Vagina (tissue), 2 donors: ENCODE measurements at regions not wholly inside any gene's neighbourhood (a gene's known extent, or its start where the extent isn't known, plus 50 kb on each side); places are given as distances from the start of the nearest gene placed in this dataset.
A peak's percentile ranks its signal among the peaks of the same experiment; 100 is the strongest.

ENCODE experiments used
- DNase-seq, 2 donors: peaks; one replicate each; pipeline ENCODE4 v3.0.0-alpha.2; 2017; ENCODE audit errors: extremely low spot score in 2 of 2
- H3K27ac ChIP-seq: fragments of 200-600 bp; sonication (generic); one replicate; pipeline ENCODE4 v1.5.1; 2019
- H3K27me3 ChIP-seq: fragments of 200-600 bp; sonication (generic); one replicate; pipeline ENCODE4 v1.5.1; 2019
- H3K36me3 ChIP-seq, 2 donors: fragments of 200-600 bp; sonication (generic); one replicate each; pipeline ENCODE4 v1.5.1; 2017 to 2019
- H3K4me1 ChIP-seq: fragments of 200-600 bp; sonication (generic); one replicate; pipeline ENCODE4 v1.5.1; 2019
- H3K4me3 ChIP-seq, 2 donors: fragments of 200-600 bp; sonication (generic); 1 replicate in 1 of 2; 2 replicates in 1 of 2; pipeline ENCODE4 v1.5.1; 2016 to 2019
- H3K9me3 ChIP-seq: fragments of 200-600 bp; sonication (generic); one replicate; pipeline ENCODE4 v1.5.1; 2019
- CTCF ChIP-seq, 3 experiments: fragments of 450-650 bp in 2 of 3; fragments of 200-600 bp in 1 of 3; sonication (generic) in 1 of 3; IDR thresholded peaks; one replicate each; pipeline ENCODE4 v1.5.1; 2017 to 2019; ENCODE audit warnings: antibody characterized with exemption in 3 of 3, mild to moderate bottlenecking in 2 of 3, moderate library complexity in 2 of 3
- POLR2A ChIP-seq, 2 donors: fragments of 450-650 bp; IDR thresholded peaks; one replicate each; pipeline ENCODE4 v1.6.1; 2017; ENCODE audit warnings: antibody characterized with exemption in 2 of 2, mild to moderate bottlenecking in 2 of 2, moderate library complexity in 2 of 2
- POLR2AphosphoS5 ChIP-seq, 2 donors: sonication (generic); formaldehyde crosslinking; IDR thresholded peaks; one replicate each; pipeline ENCODE4 v1.9.0; 2017; ENCODE audit warnings: antibody characterized with exemption in 2 of 2, mild to moderate bottlenecking in 2 of 2, low read depth in 1 of 2; ENCODE audit not compliant: insufficient read depth in 1 of 2
- intact Hi-C: fragments of 100-400 bp; cut with DNase I; formaldehyde crosslinking; loops from one replicate; pipeline ENCODE4 v1.15.1; 2023

GRCh38 chr4:12852338-12853307, 631.5 kb downstream of the RAB28 start:
- no peak overlapping the region for H3K4me3 ChIP-seq
- intact Hi-C loops: loop anchor here (5.0 kb wide), 1 partner anchor 695 kb away; no protein-coding TSS in a partner anchor
- TF ChIP-seq POLR2AphosphoS5 (IDR thresholded peaks at IDR 0.05; ENCODE audit: insufficient read depth in 1 of 2, low read depth in 1 of 2): peak in 1 of 2 donors; percentile 20
- TF ChIP-seq CTCF (IDR thresholded peaks at IDR 0.05): peak; percentile 11 to 70 (median 14)
- TF ChIP-seq POLR2A (IDR thresholded peaks at IDR 0.05): no peak
- H3K4me1 ChIP-seq: no peaks in the 10 kb centered on the region
- no peak for DNase-seq
- H3K27ac ChIP-seq: no peak overlapping the region
- no peaks in the 10 kb centered on the region for H3K9me3 ChIP-seq
- no peaks in the 10 kb centered on the region for H3K36me3 ChIP-seq
- no peaks in the 10 kb centered on the region for H3K27me3 ChIP-seq

GRCh38 chr4:12846368-12846767, 637.8 kb downstream of the RAB28 start:
- Histone ChIP-seq H3K27ac (no peak overlapping the region), H3K36me3 (no peaks in the 10 kb centered on the region), H3K9me3 (no peaks in the 10 kb centered on the region), H3K4me1 (no peaks in the 10 kb centered on the region), H3K27me3 (no peaks in the 10 kb centered on the region), H3K4me3 (no peak overlapping the region)
- intact Hi-C loops: no loop called here
- DNase-seq: no peak
- TF ChIP-seq POLR2A (IDR thresholded peaks at IDR 0.05): no peak
- no peak for TF ChIP-seq POLR2AphosphoS5 (IDR thresholded peaks at IDR 0.05; ENCODE audit: insufficient read depth in 1 of 2, low read depth in 1 of 2)
- TF ChIP-seq CTCF (IDR thresholded peaks at IDR 0.05): no peak

GRCh38 chr4:12844141-12844540, 640.0 kb downstream of the RAB28 start:
- TF ChIP-seq POLR2A (IDR thresholded peaks at IDR 0.05) (no peak), CTCF (IDR thresholded peaks at IDR 0.05) (no peak), POLR2AphosphoS5 (IDR thresholded peaks at IDR 0.05; ENCODE audit: insufficient read depth in 1 of 2, low read depth in 1 of 2) (no peak)
- H3K4me3 ChIP-seq: no peak overlapping the region
- no peaks in the 10 kb centered on the region for H3K27me3 ChIP-seq
- H3K36me3 ChIP-seq: no peaks in the 10 kb centered on the region
- DNase-seq: no peak
- intact Hi-C loops: no loop called here
- H3K27ac ChIP-seq: no peak overlapping the region
- no peaks in the 10 kb centered on the region for H3K9me3 ChIP-seq
- no peaks in the 10 kb centered on the region for H3K4me1 ChIP-seq

GRCh38 chr4:12827966-12828365, 656.2 kb downstream of the RAB28 start:
- Histone ChIP-seq H3K9me3 (no peaks in the 10 kb centered on the region), H3K4me1 (no peaks in the 10 kb centered on the region), H3K4me3 (no peak overlapping the region), H3K27me3 (no peaks in the 10 kb centered on the region), H3K27ac (no peak overlapping the region), H3K36me3 (no peaks in the 10 kb centered on the region)
- intact Hi-C loops: no loop called here
- no peak for DNase-seq
- TF ChIP-seq CTCF (IDR thresholded peaks at IDR 0.05) (no peak), POLR2AphosphoS5 (IDR thresholded peaks at IDR 0.05; ENCODE audit: insufficient read depth in 1 of 2, low read depth in 1 of 2) (no peak)

GRCh38 chr4:12791536-12791935, 692.6 kb downstream of the RAB28 start:
- no peak for DNase-seq
- H3K27me3 ChIP-seq: no peaks in the 10 kb centered on the region
- H3K9me3 ChIP-seq: no peaks in the 10 kb centered on the region
- no peak for TF ChIP-seq POLR2A (IDR thresholded peaks at IDR 0.05)
- TF ChIP-seq CTCF (IDR thresholded peaks at IDR 0.05): no peak
- H3K4me1 ChIP-seq: no peaks in the 10 kb centered on the region
- intact Hi-C loops: no loop called here
- no peak overlapping the region for H3K4me3 ChIP-seq
- H3K27ac ChIP-seq: no peak overlapping the region
- H3K36me3 ChIP-seq: no peaks in the 10 kb centered on the region
